ENCODE measurements at regions not wholly inside any gene's neighbourhood (a gene's known extent, or its start where the extent isn't known, plus 50 kb on each side); places are given as distances from the start of the nearest gene placed in this dataset.
"Not testable (repeated sequence)": the region's sequence is repeated elsewhere in the genome, so short reads cannot be mapped to it uniquely, and the experiment has no call there.

- DNase-seq (ENCODE audit: low spot score): no peak
- no peak for FAIRE-seq
These were observed 404.2 kb upstream of the IRX2 start for GRCh38 chr5:3155717-3156116.

- no peak for FAIRE-seq
- DNase-seq (ENCODE audit: low spot score): no peak
These were observed 403.6 kb upstream of the IRX2 start for GRCh38 chr5:3155046-3155445.

GRCh38 chr5:3153906-3154305 is 402.4 kb upstream of the IRX2 start:
- DNase-seq (ENCODE audit: low spot score) (no peak), FAIRE-seq (no peak)

- FAIRE-seq (no peak), DNase-seq (ENCODE audit: low spot score) (no peak)
These were observed 401.9 kb upstream of the IRX2 start for GRCh38 chr5:3153226-3153858.

GRCh38 chr5:3149899-3150298 is 398.4 kb upstream of the IRX2 start:
- FAIRE-seq (no peak), DNase-seq (ENCODE audit: low spot score) (no peak)

- FAIRE-seq; DNase-seq (ENCODE audit: low spot score): not testable (repeated sequence)
These were observed 395.9 kb upstream of the IRX2 start for GRCh38 chr5:3147405-3147804.

GRCh38 chr5:3145641-3146040 is 394.2 kb upstream of the IRX2 start:
- DNase-seq (ENCODE audit: low spot score): no peak
- no peak for FAIRE-seq

- no peak for FAIRE-seq
- no peak for DNase-seq (ENCODE audit: low spot score)
These were observed 391.9 kb upstream of the IRX2 start for GRCh38 chr5:3143382-3143781.

GRCh38 chr5:3142261-3143027 is 391.0 kb upstream of the IRX2 start:
- no peak for FAIRE-seq
- no peak for DNase-seq (ENCODE audit: low spot score)

- FAIRE-seq (no peak), DNase-seq (ENCODE audit: low spot score) (no peak)
These were observed 388.6 kb upstream of the IRX2 start for GRCh38 chr5:3140117-3140516.

GRCh38 chr5:3139499-3139931 is 388.0 kb upstream of the IRX2 start:
- FAIRE-seq (no peak), DNase-seq (ENCODE audit: low spot score) (peak; percentile 38)

- FAIRE-seq (no peak), DNase-seq (ENCODE audit: low spot score) (no peak)
These were observed 379.7 kb upstream of the IRX2 start for GRCh38 chr5:3131161-3131560.

GRCh38 chr5:3129252-3129651 is 377.8 kb upstream of the IRX2 start:
- DNase-seq (ENCODE audit: low spot score) (no peak), FAIRE-seq (no peak)

- DNase-seq (ENCODE audit: low spot score) (no peak), FAIRE-seq (no peak)
These were observed 376.0 kb upstream of the IRX2 start for GRCh38 chr5:3127423-3127911.

- FAIRE-seq: no peak
- no peak for DNase-seq (ENCODE audit: low spot score)
These were observed 375.2 kb upstream of the IRX2 start for GRCh38 chr5:3126639-3127038.

- DNase-seq (ENCODE audit: low spot score) (no peak), FAIRE-seq (no peak)
These were observed 372.9 kb upstream of the IRX2 start for GRCh38 chr5:3124410-3124809.

GRCh38 chr5:3123763-3124157 is 372.3 kb upstream of the IRX2 start:
- FAIRE-seq: no peak

GRCh38 chr5:3122985-3123762 is 371.7 kb upstream of the IRX2 start:
- no peak for DNase-seq (ENCODE audit: low spot score)
- FAIRE-seq: no peak

More at GRCh38 chr5:3123763-3124157, 372.3 kb upstream of the IRX2 start:
- no peak for DNase-seq (ENCODE audit: low spot score)

GRCh38 chr5:3122216-3122615 is 370.7 kb upstream of the IRX2 start:
- FAIRE-seq: no peak
- DNase-seq (ENCODE audit: low spot score): no peak

GRCh38 chr5:3121813-3122212 is 370.3 kb upstream of the IRX2 start:
- FAIRE-seq (no peak), DNase-seq (ENCODE audit: low spot score) (no peak)

GRCh38 chr5:3120028-3120427 is 368.6 kb upstream of the IRX2 start:
- no peak for DNase-seq (ENCODE audit: low spot score)
- FAIRE-seq: no peak

GRCh38 chr5:3119435-3119834 is 368.0 kb upstream of the IRX2 start:
- no peak for DNase-seq (ENCODE audit: low spot score)
- FAIRE-seq: no peak
